Lung microvascular endothelial cell (primary cell): ENCODE measurements at regions not wholly inside any gene's neighbourhood (a gene's known extent, or its start where the extent isn't known, plus 50 kb on each side); places are given as distances from the start of the nearest gene placed in this dataset.
"Not testable (repeated sequence)": the region's sequence is repeated elsewhere in the genome, so short reads cannot be mapped to it uniquely, and the experiment has no call there.

Experiments
- DNase-seq, 2 donors: peaks; one replicate each; pipeline versions ENCODE4 v3.0.0 to v3.0.0-alpha.2; 2010; ENCODE audit warnings: low read depth in 2 of 2

GRCh38 chr15:70578196-70578595 is 185.2 kb downstream of the UACA start:
- no peak for DNase-seq

DNA sequence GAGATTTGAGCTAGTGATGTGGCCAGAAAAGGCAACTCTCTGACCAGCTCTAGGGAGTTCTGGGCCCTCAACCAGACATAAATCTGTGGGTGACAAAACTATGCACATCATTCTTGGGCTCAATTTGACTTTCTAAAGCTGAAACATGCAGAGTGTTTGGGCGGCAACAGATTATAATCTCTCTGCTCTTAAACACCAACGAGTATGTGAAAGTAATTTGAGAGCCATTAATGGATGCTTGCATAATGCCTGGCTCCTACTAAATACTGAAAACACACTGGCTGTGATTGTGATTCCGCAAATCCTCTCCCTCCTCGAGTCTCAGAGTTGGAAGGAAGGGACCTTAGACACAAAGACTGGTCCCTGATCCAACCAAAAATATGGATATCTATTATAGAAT is 186.7 kb downstream of the UACA start:
- DNase-seq: no peak

- DNase-seq: no peak
Measured at GRCh38 chr15:70576276-70576675, 187.1 kb downstream of the UACA start.

GRCh38 chr15:70575231-70576226 is 187.8 kb downstream of the UACA start:
- no peak for DNase-seq

- not testable (repeated sequence) for DNase-seq
Measured at GRCh38 chr15:70574325-70574724, 189.0 kb downstream of the UACA start.

GRCh38 chr15:70573121-70573850 is 190.1 kb downstream of the UACA start:
- no peak for DNase-seq

DNA sequence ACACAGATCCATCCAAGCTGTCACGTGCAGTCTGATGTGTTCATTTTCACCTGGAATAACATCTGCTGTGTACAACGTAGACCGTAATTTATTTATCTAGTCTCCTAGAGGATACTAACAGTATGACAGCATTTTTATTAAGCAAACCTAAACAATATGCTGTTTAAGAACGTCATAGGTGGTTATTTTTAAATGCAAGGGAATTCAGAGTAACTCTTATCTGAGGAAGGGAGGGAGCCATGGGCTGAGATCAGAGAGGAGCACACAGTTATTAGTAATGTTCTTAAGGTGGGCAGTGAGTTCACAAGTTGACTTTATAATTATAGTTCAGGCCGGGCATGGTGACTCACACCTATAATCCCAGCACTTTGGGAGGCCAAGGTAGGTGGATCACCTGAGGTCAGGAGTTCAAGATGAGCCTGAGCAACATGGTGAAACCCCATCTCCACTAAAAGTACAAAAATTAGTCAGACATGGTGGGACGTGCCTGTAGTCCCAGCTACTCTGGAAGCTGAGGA is 193.6 kb downstream of the UACA start:
- DNase-seq: peak in 1 of 2 donors; percentile 21

GRCh38 chr15:70569091-70569713 is 194.2 kb downstream of the UACA start:
- DNase-seq: peak; percentile 70 to 81

DNA sequence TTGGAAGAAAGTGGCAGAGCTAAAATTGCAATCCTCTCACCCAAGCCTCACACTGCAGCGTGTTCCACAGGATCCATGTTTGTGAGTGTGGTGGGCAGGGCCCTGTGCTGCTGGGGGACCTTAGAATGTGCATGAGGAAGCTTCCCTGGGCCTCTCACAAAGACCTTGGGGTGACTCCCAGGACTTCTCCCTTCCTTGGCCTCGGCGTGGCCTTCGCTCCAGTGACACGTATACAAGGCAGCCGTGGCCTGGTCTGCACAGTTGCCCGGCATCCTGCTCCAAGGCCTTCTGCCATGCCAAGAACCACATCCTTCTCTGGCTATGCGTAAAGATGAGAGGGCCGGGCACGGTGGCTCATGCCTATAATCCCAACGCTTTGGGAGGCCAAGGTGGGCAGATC is 196.4 kb downstream of the UACA start:
- no peak for DNase-seq

DNA sequence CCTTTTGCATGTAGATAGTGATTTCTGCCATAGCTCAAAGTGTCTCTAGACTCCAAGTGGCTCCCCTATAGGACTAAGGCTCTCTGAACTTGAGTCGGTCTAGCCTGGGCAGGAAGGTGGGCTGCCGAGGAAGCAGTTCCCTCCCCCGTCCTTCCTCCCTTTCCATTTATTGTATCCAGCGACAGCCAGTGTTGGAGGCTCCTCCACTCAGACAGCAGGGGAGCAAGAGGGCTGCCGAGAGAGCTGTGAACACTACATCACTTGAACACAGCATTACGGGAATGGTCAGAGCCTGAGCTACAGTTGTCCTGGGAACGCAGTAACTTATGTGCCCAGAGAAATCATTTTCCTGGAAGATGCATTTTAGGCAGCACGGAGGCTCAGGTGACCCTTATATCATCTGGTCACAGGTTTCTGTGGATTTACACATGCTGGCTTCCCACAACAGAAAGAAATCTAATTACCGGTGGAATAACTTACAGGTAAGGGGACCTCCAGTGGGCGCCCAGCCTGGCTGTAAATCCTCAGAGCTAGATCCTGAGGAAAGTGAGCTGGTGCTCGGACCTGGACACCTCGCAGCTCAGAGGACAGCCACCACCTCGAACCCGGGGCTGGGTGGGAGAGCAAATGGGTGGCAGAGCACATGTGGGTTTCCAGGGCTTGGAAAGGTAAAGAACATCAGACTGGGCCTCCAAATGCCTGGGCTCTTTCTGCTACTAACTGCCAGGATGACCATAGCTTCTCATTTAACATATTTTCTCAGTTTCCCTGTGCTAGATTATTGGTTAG is 197.1 kb downstream of the UACA start:
- peak; percentile 39 for DNase-seq

DNA sequence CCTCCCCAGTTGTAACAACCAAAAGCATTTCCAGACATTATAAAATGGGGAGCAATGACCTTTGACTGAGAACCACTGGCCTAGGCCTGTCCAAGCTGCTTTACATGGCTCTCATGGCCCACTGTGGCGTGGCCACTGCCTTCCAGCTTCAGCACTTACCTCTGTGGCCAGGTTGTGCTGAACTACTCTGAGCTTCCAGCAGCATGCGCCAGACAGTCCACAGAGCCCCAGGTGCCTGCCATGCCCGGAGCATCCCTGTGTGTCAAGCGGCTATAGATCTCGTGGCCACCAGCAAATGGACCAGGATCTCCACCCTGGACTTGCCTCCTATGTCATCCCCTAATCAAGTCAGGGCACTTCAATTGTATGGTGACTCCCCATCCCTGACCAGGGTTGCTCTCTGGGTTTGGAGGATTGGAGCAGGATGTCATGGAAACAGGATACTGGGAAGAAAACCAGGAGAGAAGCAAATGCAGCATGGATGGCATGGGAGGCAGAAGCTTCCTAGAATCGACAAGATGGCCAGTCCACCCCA is 199.7 kb downstream of the UACA start:
- no peak for DNase-seq

DNA sequence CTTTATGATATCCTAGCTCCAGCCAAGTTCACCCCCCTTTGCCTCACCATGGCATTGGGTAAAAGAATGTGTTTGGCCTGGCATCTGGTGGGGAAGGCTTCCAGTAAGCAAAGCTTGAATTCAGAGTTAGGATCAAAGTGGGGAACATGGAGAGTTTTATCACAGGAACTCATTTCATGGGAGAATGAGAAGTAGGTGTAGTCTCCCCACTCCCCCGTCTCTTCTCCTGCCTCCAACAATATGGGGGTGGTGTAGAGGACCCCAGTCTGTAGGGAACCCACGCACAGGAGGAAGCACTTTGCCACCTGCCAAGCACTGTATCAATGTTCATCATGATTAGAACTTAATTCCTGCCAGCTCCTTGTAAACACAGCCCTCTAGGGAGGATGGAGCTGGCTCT is 200.5 kb downstream of the UACA start:
- no peak for DNase-seq

- no peak for DNase-seq
Measured at GRCh38 chr15:70561885-70562284, 201.5 kb downstream of the UACA start.

GRCh38 chr15:70560617-70561328 is 202.6 kb downstream of the UACA start:
- DNase-seq: no peak

DNA sequence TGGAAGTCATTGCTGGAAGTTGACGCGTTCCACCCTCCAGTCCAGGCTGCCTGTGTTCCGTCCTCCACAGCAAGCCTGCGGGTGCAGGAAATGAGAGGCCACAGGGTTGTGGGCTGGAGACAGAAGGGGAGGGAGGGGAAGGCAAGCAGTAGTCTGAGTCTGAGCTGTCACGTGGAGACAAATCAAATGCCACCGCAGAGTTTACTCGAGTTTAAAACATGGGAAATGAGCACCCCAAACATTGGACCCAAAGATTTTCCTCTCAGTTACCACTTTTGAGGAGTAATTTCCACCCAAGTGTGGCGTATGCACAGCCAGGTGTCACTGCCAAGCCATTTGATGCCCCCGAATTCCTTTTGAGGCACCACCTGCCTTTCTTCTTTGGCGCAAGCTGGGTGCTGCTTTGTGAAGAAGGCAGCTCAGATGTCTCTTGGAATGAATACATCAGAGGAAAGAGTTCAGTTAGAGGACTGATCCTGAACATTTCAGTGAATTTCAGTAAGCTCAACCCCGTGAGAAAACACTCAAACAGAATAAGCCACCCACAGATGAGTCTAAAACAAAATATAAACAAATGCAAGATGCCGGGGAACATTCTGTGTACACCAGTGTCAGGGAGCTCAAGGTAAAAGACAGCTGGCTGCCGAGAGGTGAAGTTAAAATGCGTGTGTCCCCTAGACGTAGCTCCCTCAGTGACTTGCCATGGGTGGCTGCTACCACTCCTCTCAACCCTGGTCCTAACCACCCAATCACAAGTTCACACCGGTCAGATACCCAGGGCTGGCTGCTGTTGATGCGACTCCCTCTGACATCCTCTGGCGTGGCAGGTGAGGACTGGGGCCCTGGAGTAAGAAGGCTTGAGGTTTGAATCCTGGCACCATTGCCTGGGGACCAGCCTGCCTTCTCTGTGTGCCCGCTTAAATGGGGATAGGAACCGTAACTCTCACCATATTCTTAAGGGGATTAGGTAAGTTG is 203.8 kb downstream of the UACA start:
- DNase-seq: peak; percentile 27 to 65

- no peak for DNase-seq
Measured at GRCh38 chr15:70558406-70559264, 204.7 kb downstream of the UACA start.

GRCh38 chr15:70557521-70558258 is 205.7 kb downstream of the UACA start:
- DNase-seq: no peak
